Right ventricle myocardium inferior (tissue), 1 donor: ENCODE measurements at regions not wholly inside any gene's neighbourhood (a gene's known extent, or its start where the extent isn't known, plus 50 kb on each side); places are given as distances from the start of the nearest gene placed in this dataset.
"Not testable (repeated sequence)": the region's sequence is repeated elsewhere in the genome, so short reads cannot be mapped to it uniquely, and the experiment has no call there.

Source experiments
- ATAC-seq: fragments of 200-7000 bp; cut with Tn5 transposase; one replicate; pipeline ENCODE4 v1.9.1; 2020; ENCODE audit warnings: mild to moderate bottlenecking, moderate library complexity
- DNase-seq: peaks from one replicate; pipeline ENCODE4 v3.0.0; 2021; ENCODE audit errors: missing footprints
- intact Hi-C: fragments of 100-400 bp; cut with DNase I; formaldehyde crosslinking; loops from one replicate; pipeline ENCODE4 v1.11.0; 2022
- donor health status: DM: no; HTN: yes; CAD: no; lungs with severe emphysema.

- ATAC-seq = no peak
- intact Hi-C loops = no loop called here
- DNase-seq = no peak
Observed at GRCh38 chr7:69534461-69535041, 63.7 kb upstream of the AUTS2 start.

GRCh38 chr7:69537691-69538090 is 60.6 kb upstream of the AUTS2 start:
- ATAC-seq (no peak), DNase-seq (no peak)
- intact Hi-C loops = no loop called here

GRCh38 chr7:69539531-69539930 is 58.7 kb upstream of the AUTS2 start:
- intact Hi-C loops = no loop called here
- ATAC-seq (no peak), DNase-seq (no peak)

- ATAC-seq = no peak
- intact Hi-C loops = no loop called here
Observed at GRCh38 chr7:69540287-69540686, 58.0 kb upstream of the AUTS2 start.

GRCh38 chr7:69541779-69542432 is 56.4 kb upstream of the AUTS2 start:
- DNase-seq, ATAC-seq, intact Hi-C loops: not testable (repeated sequence)

More at GRCh38 chr7:69540287-69540686, 58.0 kb upstream of the AUTS2 start:
- no peak for DNase-seq

GRCh38 chr7:69545175-69545574 is 53.1 kb upstream of the AUTS2 start:
- ATAC-seq = no peak
- DNase-seq = no peak
- intact Hi-C loops = no loop called here
